Natural killer cell (primary cell): ENCODE measurements at regions not wholly inside any gene's neighbourhood (a gene's known extent, or its start where the extent isn't known, plus 50 kb on each side); places are given as distances from the start of the nearest gene placed in this dataset.

ENCODE experiments used
- ATAC-seq, 3 donors: fragments of 150-1000 bp in 2 of 3; fragments of 200-7000 bp in 1 of 3; cut with Tn5 transposase; 1 replicate in 1 of 3; 2 replicates in 2 of 3; pipeline ENCODE4 v1.10.0; 2021; ENCODE audit warnings: mild to moderate bottlenecking in 2 of 3, moderate library complexity in 2 of 3
- DNase-seq, 2 donors: peaks; one replicate each; pipeline versions ENCODE4 v3.0.0 to v3.0.0-alpha.2; 2013 to 2021; ENCODE audit warnings: mixed read lengths in 1 of 2
- H3K27ac ChIP-seq: one replicate; pipeline ENCODE4 v1.5.1; 2013; ENCODE audit warnings: mild to moderate bottlenecking, low read length
- H3K27me3 ChIP-seq: one replicate; pipeline ENCODE4 v1.6.1; 2013; ENCODE audit warnings: low read length; ENCODE audit not compliant: control insufficient read depth, insufficient read depth
- H3K36me3 ChIP-seq: one replicate; pipeline ENCODE4 v1.6.1; 2013; ENCODE audit warnings: low read length; ENCODE audit not compliant: control insufficient read depth, insufficient read depth
- H3K4me1 ChIP-seq: one replicate; pipeline ENCODE4 v1.6.1; 2013; ENCODE audit warnings: low read length; ENCODE audit not compliant: control insufficient read depth, insufficient read depth
- H3K4me3 ChIP-seq: one replicate; pipeline ENCODE4 v1.5.1; 2013; ENCODE audit warnings: low read length
- H3K9me3 ChIP-seq: one replicate; pipeline ENCODE4 v1.6.1; 2013; ENCODE audit warnings: low read length; ENCODE audit not compliant: control insufficient read depth, insufficient read depth
- H3K27ac Mint-ChIP-seq, 2 donors: one replicate each; pipeline ENCODE4 v1.8.0; 2022; ENCODE audit warnings: mild to moderate bottlenecking in 2 of 2, mixed read lengths in 2 of 2, moderate library complexity in 1 of 2
- H3K27me3 Mint-ChIP-seq, 2 donors: one replicate each; pipeline ENCODE4 v1.8.0; 2022; ENCODE audit warnings: low read depth in 2 of 2, mixed read lengths in 2 of 2
- H3K36me3 Mint-ChIP-seq: one replicate; pipeline ENCODE4 v1.8.0; 2022; ENCODE audit warnings: mixed read lengths
- H3K4me1 Mint-ChIP-seq, 2 donors: one replicate each; pipeline ENCODE4 v1.8.0; 2022; ENCODE audit warnings: mixed read lengths in 2 of 2
- H3K4me3 Mint-ChIP-seq: one replicate; pipeline ENCODE4 v1.8.0; 2022; ENCODE audit warnings: mild to moderate bottlenecking, moderate library complexity, mixed read lengths
- H3K9me3 Mint-ChIP-seq, 2 donors: one replicate each; pipeline ENCODE4 v1.8.0; 2022; ENCODE audit warnings: mixed read lengths in 2 of 2
- CTCF ChIP-seq: fragments of 200-600 bp; IDR thresholded peaks from one replicate; pipeline ENCODE4 v1.8.0; 2022; ENCODE audit warnings: antibody characterized with exemption
- WGBS: methylation state at CpG from one replicate; pipeline ENCODE4 v1.1.7; 2013; ENCODE audit warnings: missing lambda C conversion rate; ENCODE audit not compliant: insufficient coverage; 5-methylcytosine and 5-hydroxymethylcytosine counted together
- intact Hi-C: fragments of 100-400 bp; cut with micrococcal nuclease; formaldehyde crosslinking; loops from one replicate; pipeline ENCODE4 v1.14.2; 2022

- no peak for TF ChIP-seq CTCF
- Histone ChIP-seq H3K9me3 (no peaks in the 10 kb centered on the region), H3K4me3 (no peak overlapping the region), H3K27me3 (peaks cover 3% of the 10 kb centered on the region), H3K27ac (no peak overlapping the region), H3K36me3 (no peaks in the 10 kb centered on the region), H3K4me1 (peaks cover 5% of the 10 kb centered on the region)
- Mint-ChIP-seq H3K27me3 (peaks cover 0 to 9% of the 10 kb centered on the region in 2 donors), H3K27ac (no peak overlapping the region), H3K36me3 (no peaks in the 10 kb centered on the region), H3K4me3 (no peak overlapping the region), H3K9me3 (no peaks in the 10 kb centered on the region), H3K4me1 (no peaks in the 10 kb centered on the region)
- intact Hi-C loops, result no loop called here
- WGBS, result 78% methylated on average over 3 of the region's 3 CpGs
- ATAC-seq (no peak), DNase-seq (no peak)
These were observed 58.7 kb downstream of the OTOL1 start for GRCh38 chr3:161555320-161555719.

GRCh38 chr3:161556533-161556932, 59.9 kb downstream of the OTOL1 start:
- TF ChIP-seq CTCF, result no peak
- no peaks in the 10 kb centered on the region for H3K4me1 Mint-ChIP-seq
- DNase-seq, result no peak
- no peak for ATAC-seq
- no peaks in the 10 kb centered on the region for H3K36me3 ChIP-seq
- H3K27me3 Mint-ChIP-seq, result peaks cover 0 to 12% of the 10 kb centered on the region in 2 donors
- intact Hi-C loops, result no loop called here
- WGBS, result 84% methylated on average over 3 of the region's 3 CpGs
- H3K4me3 Mint-ChIP-seq, result no peak overlapping the region
- peaks cover 5% of the 10 kb centered on the region for H3K4me1 ChIP-seq
- H3K27ac ChIP-seq, result no peak overlapping the region
- H3K9me3 Mint-ChIP-seq, result no peaks in the 10 kb centered on the region
- H3K4me3 ChIP-seq, result no peak overlapping the region
- H3K27me3 ChIP-seq, result peaks cover 3% of the 10 kb centered on the region
- H3K27ac Mint-ChIP-seq, result no peak overlapping the region
- H3K36me3 Mint-ChIP-seq, result no peaks in the 10 kb centered on the region
- no peaks in the 10 kb centered on the region for H3K9me3 ChIP-seq

GRCh38 chr3:161556941-161557340, 60.3 kb downstream of the OTOL1 start:
- TF ChIP-seq CTCF, result no peak
- H3K27ac ChIP-seq, result no peak overlapping the region
- intact Hi-C loops, result no loop called here
- no peak overlapping the region for H3K27ac Mint-ChIP-seq
- no peaks in the 10 kb centered on the region for H3K9me3 ChIP-seq
- H3K27me3 ChIP-seq, result peaks cover 3% of the 10 kb centered on the region
- peaks cover 0 to 11% of the 10 kb centered on the region in 2 donors for H3K27me3 Mint-ChIP-seq
- WGBS, result no CpG with 5 or more reads among the region's 1 CpG
- no peak overlapping the region for H3K4me3 Mint-ChIP-seq
- peaks cover 5% of the 10 kb centered on the region for H3K4me1 ChIP-seq
- ATAC-seq (no peak), DNase-seq (no peak)
- no peaks in the 10 kb centered on the region for H3K36me3 ChIP-seq
- H3K36me3 Mint-ChIP-seq, result no peaks in the 10 kb centered on the region
- H3K4me3 ChIP-seq, result no peak overlapping the region
- no peaks in the 10 kb centered on the region for H3K4me1 Mint-ChIP-seq
- no peaks in the 10 kb centered on the region for H3K9me3 Mint-ChIP-seq

- Histone ChIP-seq H3K9me3 (no peaks in the 10 kb centered on the region), H3K4me3 (no peak overlapping the region), H3K4me1 (peaks cover 5% of the 10 kb centered on the region), H3K36me3 (no peaks in the 10 kb centered on the region), H3K27ac (no peak overlapping the region), H3K27me3 (peaks cover 3% of the 10 kb centered on the region)
- ATAC-seq (no peak), DNase-seq (no peak)
- Mint-ChIP-seq H3K36me3 (no peaks in the 10 kb centered on the region), H3K4me1 (no peaks in the 10 kb centered on the region), H3K27me3 (peaks cover 0 to 9% of the 10 kb centered on the region in 2 donors), H3K4me3 (no peak overlapping the region), H3K9me3 (no peaks in the 10 kb centered on the region), H3K27ac (no peak overlapping the region)
- no peak for TF ChIP-seq CTCF
- WGBS, result 90% methylated on average over 4 of the region's 5 CpGs
- intact Hi-C loops, result no loop called here
These were observed 61.0 kb downstream of the OTOL1 start for GRCh38 chr3:161557445-161558150.
